WTC11 (cell line): ENCODE measurements at regions not wholly inside any gene's neighbourhood (a gene's known extent, or its start where the extent isn't known, plus 50 kb on each side); places are given as distances from the start of the nearest gene placed in this dataset.

Source experiments
- ATF1 ChIP-seq: sonication (generic); formaldehyde crosslinking; IDR thresholded peaks from 2 replicates; pipeline ENCODE4 v1.8.1; 2023; ENCODE audit warnings: mild to moderate bottlenecking, moderate library complexity, missing genetic modification reagents
- KAT7 ChIP-seq: sonication (generic); formaldehyde crosslinking; IDR thresholded peaks from 2 replicates; pipeline ENCODE4 v1.8.1; 2023; ENCODE audit warnings: missing genetic modification reagents, mild to moderate bottlenecking, borderline replicate concordance
- NFE2L1 ChIP-seq: sonication (generic); formaldehyde crosslinking; IDR thresholded peaks from 2 replicates; pipeline ENCODE4 v1.8.1; 2023; ENCODE audit warnings: missing genetic modification reagents
- NR1H2 ChIP-seq: sonication (generic); formaldehyde crosslinking; IDR thresholded peaks from 2 replicates; pipeline ENCODE4 v1.9.0; 2021; ENCODE audit warnings: mild to moderate bottlenecking, moderate library complexity, missing genetic modification reagents
- SMAD4 ChIP-seq: sonication (generic); formaldehyde crosslinking; IDR thresholded peaks from 2 replicates; pipeline ENCODE4 v1.8.0; 2022; ENCODE audit warnings: mild to moderate bottlenecking, missing genetic modification reagents
- SOX15 ChIP-seq: fragments of 250-450 bp; sonication (Bioruptor Pico); IDR thresholded peaks from 2 replicates; pipeline ENCODE4 v1.9.0; 2021; ENCODE audit warnings: mild to moderate bottlenecking
- TCF7 ChIP-seq: sonication (generic); formaldehyde crosslinking; IDR thresholded peaks from 2 replicates; pipeline ENCODE4 v1.8.0; 2022; ENCODE audit warnings: mild to moderate bottlenecking, low read depth, missing genetic modification reagents, moderate library complexity
- TF ChIP-seq, protein P1 (sequence below): fragments of 200-600 bp; IDR thresholded peaks from 2 replicates; pipeline ENCODE4 v1.8.0; 2022; ENCODE audit warnings: antibody characterized with exemption
- TF ChIP-seq, protein P2 (sequence below): sonication (generic); formaldehyde crosslinking; IDR thresholded peaks from 2 replicates; pipeline ENCODE4 v1.8.0; 2022; ENCODE audit warnings: mild to moderate bottlenecking, missing genetic modification reagents
- TF ChIP-seq, protein P3 (sequence below): sonication (generic); formaldehyde crosslinking; IDR thresholded peaks from 2 replicates; pipeline ENCODE4 v1.8.1; 2023; ENCODE audit warnings: mild to moderate bottlenecking, missing genetic modification reagents, moderate library complexity

DNA sequence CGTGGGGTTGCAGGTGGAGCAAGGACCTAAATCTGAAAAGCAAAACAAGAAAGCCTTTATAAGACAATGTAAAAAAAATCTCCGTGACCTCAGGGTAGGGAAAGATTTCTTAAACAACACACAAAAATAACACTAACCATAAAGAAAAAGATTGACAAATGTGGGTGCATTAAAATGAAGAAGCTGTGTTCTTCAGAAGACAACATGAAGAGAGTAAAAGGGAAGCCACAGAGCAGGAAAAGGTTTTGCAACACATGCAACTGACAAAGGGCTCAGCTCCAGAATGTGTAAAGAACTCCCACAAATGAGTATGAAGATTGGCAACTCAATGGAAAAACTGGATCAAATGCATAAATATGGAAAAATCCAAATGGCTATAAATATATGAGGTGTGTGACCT lies 74.2 kb downstream of the MAGEF1 start:
- TF ChIP-seq, protein P1, sequence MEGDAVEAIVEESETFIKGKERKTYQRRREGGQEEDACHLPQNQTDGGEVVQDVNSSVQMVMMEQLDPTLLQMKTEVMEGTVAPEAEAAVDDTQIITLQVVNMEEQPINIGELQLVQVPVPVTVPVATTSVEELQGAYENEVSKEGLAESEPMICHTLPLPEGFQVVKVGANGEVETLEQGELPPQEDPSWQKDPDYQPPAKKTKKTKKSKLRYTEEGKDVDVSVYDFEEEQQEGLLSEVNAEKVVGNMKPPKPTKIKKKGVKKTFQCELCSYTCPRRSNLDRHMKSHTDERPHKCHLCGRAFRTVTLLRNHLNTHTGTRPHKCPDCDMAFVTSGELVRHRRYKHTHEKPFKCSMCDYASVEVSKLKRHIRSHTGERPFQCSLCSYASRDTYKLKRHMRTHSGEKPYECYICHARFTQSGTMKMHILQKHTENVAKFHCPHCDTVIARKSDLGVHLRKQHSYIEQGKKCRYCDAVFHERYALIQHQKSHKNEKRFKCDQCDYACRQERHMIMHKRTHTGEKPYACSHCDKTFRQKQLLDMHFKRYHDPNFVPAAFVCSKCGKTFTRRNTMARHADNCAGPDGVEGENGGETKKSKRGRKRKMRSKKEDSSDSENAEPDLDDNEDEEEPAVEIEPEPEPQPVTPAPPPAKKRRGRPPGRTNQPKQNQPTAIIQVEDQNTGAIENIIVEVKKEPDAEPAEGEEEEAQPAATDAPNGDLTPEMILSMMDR: no peak
- TF ChIP-seq ATF1 (CRISPR knock-in tag) (no peak), NR1H2 (no peak), SOX15 (CRISPR knock-in tag) (no peak), NFE2L1 (CRISPR knock-in tag) (no peak), SMAD4 (CRISPR knock-in tag) (no peak), KAT7 (CRISPR knock-in tag) (no peak), TCF7 (no peak)
- TF ChIP-seq, protein P2, sequence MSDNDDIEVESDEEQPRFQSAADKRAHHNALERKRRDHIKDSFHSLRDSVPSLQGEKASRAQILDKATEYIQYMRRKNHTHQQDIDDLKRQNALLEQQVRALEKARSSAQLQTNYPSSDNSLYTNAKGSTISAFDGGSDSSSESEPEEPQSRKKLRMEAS (CRISPR knock-in tag): no peak
- TF ChIP-seq, protein P3, sequence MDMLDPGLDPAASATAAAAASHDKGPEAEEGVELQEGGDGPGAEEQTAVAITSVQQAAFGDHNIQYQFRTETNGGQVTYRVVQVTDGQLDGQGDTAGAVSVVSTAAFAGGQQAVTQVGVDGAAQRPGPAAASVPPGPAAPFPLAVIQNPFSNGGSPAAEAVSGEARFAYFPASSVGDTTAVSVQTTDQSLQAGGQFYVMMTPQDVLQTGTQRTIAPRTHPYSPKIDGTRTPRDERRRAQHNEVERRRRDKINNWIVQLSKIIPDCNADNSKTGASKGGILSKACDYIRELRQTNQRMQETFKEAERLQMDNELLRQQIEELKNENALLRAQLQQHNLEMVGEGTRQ (CRISPR knock-in tag): no peak
